Activated CD4-positive, alpha-beta memory T cell treated with anti-CD3 and anti-CD28 coated beads for 36 hours (primary cell): ENCODE measurements at regions not wholly inside any gene's neighbourhood (a gene's known extent, or its start where the extent isn't known, plus 50 kb on each side); places are given as distances from the start of the nearest gene placed in this dataset.
"Not testable (repeated sequence)": the region's sequence is repeated elsewhere in the genome, so short reads cannot be mapped to it uniquely, and the experiment has no call there.

ENCODE experiments used
- CTCF ChIA-PET: fragments of 350-600 bp; sonication (Branson Sonifier 250); formaldehyde crosslinking; loops from one replicate; lab custom pipeline; 2021; ENCODE audit warnings: antibody characterized with exemption, inconsistent platforms; lab: Charles Lee
- POLR2A ChIA-PET: fragments of 350-600 bp; sonication (Branson Sonifier 250); formaldehyde crosslinking; loops from one replicate; lab custom pipeline; 2021; ENCODE audit warnings: antibody characterized with exemption; lab: Charles Lee
- DNase-seq: peaks from one replicate; pipeline ENCODE4 v3.0.0-alpha.2; 2020
- H3K27ac Mint-ChIP-seq: one replicate; pipeline ENCODE4 v1.8.0; 2021; ENCODE audit warnings: mixed read lengths
- H3K27me3 Mint-ChIP-seq: one replicate; pipeline ENCODE4 v1.8.0; 2021; ENCODE audit warnings: mixed read lengths
- H3K36me3 Mint-ChIP-seq: one replicate; pipeline ENCODE4 v1.8.0; 2021; ENCODE audit warnings: mixed read lengths
- H3K4me1 Mint-ChIP-seq: one replicate; pipeline ENCODE4 v1.8.0; 2021; ENCODE audit warnings: low read depth, mixed read lengths
- H3K4me3 Mint-ChIP-seq: one replicate; pipeline ENCODE4 v1.8.0; 2021; ENCODE audit warnings: mild to moderate bottlenecking, mixed read lengths
- H3K9me3 Mint-ChIP-seq: one replicate; pipeline ENCODE4 v1.8.0; 2021; ENCODE audit warnings: mixed read lengths
- intact Hi-C: fragments of 100-400 bp; cut with micrococcal nuclease; formaldehyde crosslinking; loops from one replicate; pipeline ENCODE4 v1.15.1; 2023

- H3K36me3 Mint-ChIP-seq = no peaks in the 10 kb centered on the region
- intact Hi-C loops = no loop called here
- H3K9me3 Mint-ChIP-seq = peaks cover 23% of the 10 kb centered on the region
- no peaks in the 10 kb centered on the region for H3K27me3 Mint-ChIP-seq
- H3K4me1 Mint-ChIP-seq = no peaks in the 10 kb centered on the region
- POLR2A ChIA-PET = no interaction called here
- H3K4me3 Mint-ChIP-seq = no peak overlapping the region
- CTCF ChIA-PET = no interaction called here
- DNase-seq = no peak
- no peak overlapping the region for H3K27ac Mint-ChIP-seq
Observed at GRCh38 chr6:67706388-67706787, 928.7 kb upstream of the ADGRB3 start.

DNA sequence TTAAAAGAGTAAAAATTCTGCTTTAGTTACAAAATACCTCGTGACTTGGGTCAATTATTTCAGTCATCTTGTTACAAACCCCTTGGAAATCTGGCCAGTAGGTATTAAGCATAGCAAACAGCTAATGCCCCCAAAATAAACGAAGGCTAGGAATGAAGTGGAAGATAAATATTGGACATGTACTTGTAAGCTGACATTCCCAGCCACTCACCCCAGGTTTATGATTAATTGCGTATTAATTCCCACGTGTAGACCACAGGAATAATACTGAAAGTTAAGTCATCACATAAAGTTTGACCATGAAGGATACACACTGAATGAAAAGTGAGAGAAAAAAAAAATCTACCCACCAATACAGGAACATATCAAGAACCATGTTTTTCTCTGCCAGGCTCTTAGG, 936.5 kb upstream of the ADGRB3 start:
- Mint-ChIP-seq H3K36me3 (no peaks in the 10 kb centered on the region), H3K4me1 (no peaks in the 10 kb centered on the region), H3K27me3 (no peaks in the 10 kb centered on the region), H3K9me3 (peaks cover 11% of the 10 kb centered on the region), H3K4me3 (no peak overlapping the region), H3K27ac (no peak overlapping the region)
- intact Hi-C loops = no loop called here
- no peak for DNase-seq
- POLR2A ChIA-PET = no interaction called here
- CTCF ChIA-PET = no interaction called here

- Mint-ChIP-seq H3K27me3 (no peaks in the 10 kb centered on the region), H3K4me1 (no peaks in the 10 kb centered on the region), H3K4me3 (no peak overlapping the region), H3K36me3 (no peaks in the 10 kb centered on the region), H3K9me3 (peaks cover 12% of the 10 kb centered on the region), H3K27ac (no peak overlapping the region)
- ChIA-PET POLR2A (no interaction called here), CTCF (no interaction called here)
- no peak for DNase-seq
- intact Hi-C loops = no loop called here
Observed at GRCh38 chr6:67694127-67694526, 941.0 kb upstream of the ADGRB3 start.

DNA sequence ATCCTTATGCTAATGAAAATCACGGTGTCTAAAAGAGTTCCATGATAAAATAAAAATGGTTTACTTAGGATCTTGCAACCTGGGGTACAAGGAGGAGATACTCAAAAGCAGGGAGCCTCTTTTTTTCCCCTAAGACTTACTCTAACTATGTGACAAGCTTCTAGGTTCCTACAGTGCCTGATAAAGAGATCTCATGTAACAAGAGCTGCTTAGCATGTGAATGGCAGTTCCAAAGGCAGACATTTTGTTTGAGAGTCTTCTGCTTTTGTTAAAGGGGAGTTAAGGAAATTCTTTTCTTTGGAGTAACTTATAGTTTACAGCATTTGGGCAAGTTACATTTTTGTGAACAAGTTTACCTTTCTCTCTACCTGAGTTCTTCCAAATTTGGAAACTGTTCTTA, 945.8 kb upstream of the ADGRB3 start:
- ChIA-PET CTCF (interaction anchor here (0.6 kb wide), 1 partner anchor 12 kb away, joined by 3 read pairs; no protein-coding TSS in a partner anchor), POLR2A (no interaction called here)
- intact Hi-C loops = no loop called here
- Mint-ChIP-seq H3K36me3 (no peaks in the 10 kb centered on the region), H3K4me1 (no peaks in the 10 kb centered on the region), H3K4me3 (no peak overlapping the region), H3K27me3 (no peaks in the 10 kb centered on the region), H3K9me3 (peaks cover 4% of the 10 kb centered on the region), H3K27ac (no peak overlapping the region)
- no peak for DNase-seq

GRCh38 chr6:67687396-67687795, 947.7 kb upstream of the ADGRB3 start:
- Mint-ChIP-seq H3K36me3 (no peaks in the 10 kb centered on the region), H3K27ac (no peak overlapping the region), H3K27me3 (no peaks in the 10 kb centered on the region), H3K4me1 (no peaks in the 10 kb centered on the region), H3K4me3 (no peak overlapping the region), H3K9me3 (peaks cover 6% of the 10 kb centered on the region)
- POLR2A ChIA-PET = no interaction called here
- intact Hi-C loops = no loop called here
- no peak for DNase-seq
- CTCF ChIA-PET = no interaction called here

DNA sequence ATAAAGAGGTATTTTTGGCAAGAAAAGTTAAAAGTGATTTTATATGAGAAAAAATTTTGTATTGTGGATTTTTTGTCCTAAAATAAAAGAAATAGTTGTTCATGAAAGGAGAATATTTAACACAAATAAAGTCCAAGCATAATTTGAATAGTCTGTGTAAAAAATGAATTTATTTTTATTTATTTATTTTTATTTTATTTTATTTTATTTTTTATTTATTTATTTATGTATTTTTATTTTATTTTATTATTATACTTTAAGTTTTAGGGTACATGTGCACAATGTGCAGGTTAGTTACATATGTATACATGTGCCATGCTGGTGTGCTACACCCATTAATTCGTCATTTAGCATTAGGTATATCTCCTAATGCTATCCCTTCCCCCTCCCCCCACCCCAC, 948.9 kb upstream of the ADGRB3 start:
- H3K9me3 Mint-ChIP-seq, H3K27ac Mint-ChIP-seq, H3K4me1 Mint-ChIP-seq, CTCF ChIA-PET, H3K27me3 Mint-ChIP-seq, DNase-seq, intact Hi-C loops, POLR2A ChIA-PET, H3K4me3 Mint-ChIP-seq, H3K36me3 Mint-ChIP-seq: not testable (repeated sequence)

DNA sequence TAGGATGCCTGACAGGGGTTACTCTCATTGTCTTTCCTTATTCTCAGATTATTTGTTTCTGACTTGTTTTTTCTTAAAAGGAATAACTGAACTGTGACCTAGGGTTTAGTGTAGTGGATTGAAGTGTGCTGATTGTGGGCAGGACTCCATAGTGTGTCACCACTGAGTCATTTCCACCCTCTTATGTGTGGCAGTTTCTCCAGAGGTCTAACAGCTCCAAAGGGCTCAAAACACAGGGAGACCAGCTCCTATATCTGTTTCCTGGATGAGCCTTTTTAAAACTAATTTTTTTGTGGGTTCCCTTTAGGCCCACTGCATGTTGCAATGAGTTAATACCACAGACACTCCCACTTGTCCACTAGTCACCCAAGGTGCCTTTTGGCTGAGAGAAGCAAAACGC, 951.1 kb upstream of the ADGRB3 start:
- H3K9me3 Mint-ChIP-seq = peaks cover 2% of the 10 kb centered on the region
- intact Hi-C loops = no loop called here
- ChIA-PET POLR2A (no interaction called here), CTCF (no interaction called here)
- H3K4me1 Mint-ChIP-seq = no peaks in the 10 kb centered on the region
- no peak overlapping the region for H3K4me3 Mint-ChIP-seq
- H3K27ac Mint-ChIP-seq = no peak overlapping the region
- H3K36me3 Mint-ChIP-seq = no peaks in the 10 kb centered on the region
- H3K27me3 Mint-ChIP-seq = no peaks in the 10 kb centered on the region
- DNase-seq = no peak

- Mint-ChIP-seq H3K27ac (no peak overlapping the region), H3K27me3 (no peaks in the 10 kb centered on the region), H3K4me3 (no peak overlapping the region), H3K36me3 (no peaks in the 10 kb centered on the region), H3K9me3 (peaks cover 8% of the 10 kb centered on the region), H3K4me1 (no peaks in the 10 kb centered on the region)
- intact Hi-C loops = no loop called here
- ChIA-PET POLR2A (no interaction called here), CTCF (no interaction called here)
- DNase-seq = no peak
Observed at GRCh38 chr6:67680297-67680932, 954.7 kb upstream of the ADGRB3 start.

- DNase-seq = no peak
- Mint-ChIP-seq H3K27me3 (no peaks in the 10 kb centered on the region), H3K9me3 (peaks cover 8% of the 10 kb centered on the region), H3K27ac (no peak overlapping the region), H3K4me1 (no peaks in the 10 kb centered on the region), H3K36me3 (no peaks in the 10 kb centered on the region), H3K4me3 (no peak overlapping the region)
- ChIA-PET POLR2A (no interaction called here), CTCF (no interaction called here)
- intact Hi-C loops = no loop called here
Observed at GRCh38 chr6:67679566-67680296, 955.4 kb upstream of the ADGRB3 start.

- POLR2A ChIA-PET = no interaction called here
- intact Hi-C loops = no loop called here
- Mint-ChIP-seq H3K4me1 (no peaks in the 10 kb centered on the region), H3K27me3 (no peaks in the 10 kb centered on the region), H3K4me3 (no peak overlapping the region), H3K36me3 (no peaks in the 10 kb centered on the region), H3K9me3 (peaks cover 16% of the 10 kb centered on the region), H3K27ac (no peak overlapping the region)
- CTCF ChIA-PET = interaction anchor here (0.7 kb wide), 1 partner anchor 12 kb away, joined by 3 read pairs; no protein-coding TSS in a partner anchor
- DNase-seq = no peak
Observed at GRCh38 chr6:67676892-67677291, 958.2 kb upstream of the ADGRB3 start.

GRCh38 chr6:67667637-67668422, 967.3 kb upstream of the ADGRB3 start:
- intact Hi-C loops = no loop called here
- H3K4me3 Mint-ChIP-seq = no peak overlapping the region
- no peaks in the 10 kb centered on the region for H3K36me3 Mint-ChIP-seq
- no peak for DNase-seq
- ChIA-PET POLR2A (no interaction called here), CTCF (no interaction called here)
- H3K27ac Mint-ChIP-seq = no peak overlapping the region
- H3K4me1 Mint-ChIP-seq = no peaks in the 10 kb centered on the region
- peaks cover 8% of the 10 kb centered on the region for H3K9me3 Mint-ChIP-seq
- H3K27me3 Mint-ChIP-seq = no peaks in the 10 kb centered on the region

- intact Hi-C loops = no loop called here
- no peak for DNase-seq
- Mint-ChIP-seq H3K9me3 (peaks cover 8% of the 10 kb centered on the region), H3K4me3 (no peak overlapping the region), H3K4me1 (no peaks in the 10 kb centered on the region), H3K36me3 (no peaks in the 10 kb centered on the region), H3K27me3 (no peaks in the 10 kb centered on the region), H3K27ac (no peak overlapping the region)
- CTCF ChIA-PET = interaction anchor here (0.5 kb wide), 1 partner anchor 935 kb away, joined by 3 read pairs; no protein-coding TSS in a partner anchor
- POLR2A ChIA-PET = no interaction called here
Observed at GRCh38 chr6:67666177-67666964, 968.7 kb upstream of the ADGRB3 start.
